Esophagus muscularis mucosa (tissue), 4 donors: ENCODE measurements at regions not wholly inside any gene's neighbourhood (a gene's known extent, or its start where the extent isn't known, plus 50 kb on each side); places are given as distances from the start of the nearest gene placed in this dataset.
A peak's percentile ranks its signal among the peaks of the same experiment; 100 is the strongest.

Experiments used
- DNase-seq: peaks from one replicate; pipeline ENCODE4 v3.0.0-alpha.2; 2017; ENCODE audit errors: extremely low spot score
- H3K27ac ChIP-seq, 4 donors: fragments of 200-600 bp; sonication (generic); replicated peaks in 1 of 4; 1 replicate in 3 of 4; 2 replicates in 1 of 4; pipeline ENCODE4 v1.5.1; 2016 to 2019; ENCODE audit warnings: mild to moderate bottlenecking in 1 of 4
- H3K27me3 ChIP-seq, 4 donors: fragments of 200-600 bp; sonication (generic); one replicate each; pipeline versions ENCODE4 v1.5.1 to v1.6.0; 2016 to 2019
- H3K36me3 ChIP-seq, 4 donors: fragments of 200-600 bp; sonication (generic); one replicate each; pipeline ENCODE4 v1.5.1; 2016 to 2019
- H3K4me1 ChIP-seq, 4 donors: fragments of 200-600 bp; sonication (generic); one replicate each; pipeline ENCODE4 v1.5.1; 2016 to 2019
- H3K4me3 ChIP-seq, 4 donors: fragments of 200-600 bp; sonication (generic); 1 replicate in 2 of 4; 2 replicates in 2 of 4; pipeline ENCODE4 v1.5.1; 2016 to 2019; ENCODE audit warnings: mild to moderate bottlenecking in 4 of 4, moderate library complexity in 1 of 4
- H3K9me3 ChIP-seq, 4 donors: fragments of 200-600 bp; sonication (generic); 1 replicate in 3 of 4; 2 replicates in 1 of 4; pipeline ENCODE4 v1.5.1; 2016 to 2019
- EP300 ChIP-seq: sonication (generic); formaldehyde crosslinking; IDR thresholded peaks from one replicate; pipeline ENCODE4 v1.6.1; 2017; ENCODE audit warnings: antibody characterized with exemption
- POLR2A ChIP-seq: fragments of 450-650 bp; IDR thresholded peaks from one replicate; pipeline ENCODE4 v1.6.1; 2017; ENCODE audit warnings: antibody characterized with exemption, moderate library complexity, mild to moderate bottlenecking, low read depth
- POLR2AphosphoS5 ChIP-seq, 2 donors: sonication (generic); formaldehyde crosslinking; IDR thresholded peaks; one replicate each; pipeline ENCODE4 v1.6.1; 2017; ENCODE audit warnings: antibody characterized with exemption in 2 of 2
- WGBS: methylation state at CpG from one replicate; pipeline ENCODE4 v1.1.5; 2018; 5-methylcytosine and 5-hydroxymethylcytosine counted together
- intact Hi-C: fragments of 100-400 bp; cut with DNase I; formaldehyde crosslinking; loops from one replicate; pipeline ENCODE4 v1.15.1; 2023
- TF ChIP-seq, protein P1 (sequence below), 3 experiments: fragments of 200-600 bp in 2 of 3; fragments of 450-650 bp in 1 of 3; sonication (generic) in 2 of 3; IDR thresholded peaks; one replicate each; pipeline ENCODE4 v1.5.1; 2017 to 2019; ENCODE audit warnings: antibody characterized with exemption in 3 of 3, mild to moderate bottlenecking in 2 of 3, moderate library complexity in 1 of 3

DNA sequence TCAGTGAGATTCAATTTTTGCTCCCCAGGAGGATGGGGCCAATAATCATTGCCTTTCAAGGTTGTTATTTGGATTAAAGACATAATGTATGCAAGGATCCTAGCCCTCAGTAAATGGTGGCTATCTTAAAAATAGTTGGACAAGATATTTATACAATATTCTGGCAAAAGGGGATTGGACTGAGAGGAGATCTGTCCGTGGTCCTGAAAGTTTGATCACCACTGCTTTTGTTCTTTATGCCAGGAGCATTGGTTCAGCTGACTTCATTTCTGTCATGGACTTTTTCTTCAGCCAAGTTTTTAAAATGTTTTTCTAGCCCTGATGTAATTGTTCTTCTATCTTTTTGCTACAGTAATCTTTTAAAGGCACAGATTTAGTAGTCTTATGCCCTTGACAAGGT is 70.2 kb upstream of the TCL1A start:
- DNase-seq = no peak
- no peaks in the 10 kb centered on the region for H3K9me3 ChIP-seq
- no peak overlapping the region for H3K4me3 ChIP-seq
- peaks cover 0 to 24% (median 0%) of the 10 kb centered on the region in 4 donors for H3K27me3 ChIP-seq
- no peak for TF ChIP-seq POLR2AphosphoS5 (IDR thresholded peaks at IDR 0.05)
- no peak for TF ChIP-seq POLR2A
- TF ChIP-seq EP300 = no peak
- TF ChIP-seq, protein P1, sequence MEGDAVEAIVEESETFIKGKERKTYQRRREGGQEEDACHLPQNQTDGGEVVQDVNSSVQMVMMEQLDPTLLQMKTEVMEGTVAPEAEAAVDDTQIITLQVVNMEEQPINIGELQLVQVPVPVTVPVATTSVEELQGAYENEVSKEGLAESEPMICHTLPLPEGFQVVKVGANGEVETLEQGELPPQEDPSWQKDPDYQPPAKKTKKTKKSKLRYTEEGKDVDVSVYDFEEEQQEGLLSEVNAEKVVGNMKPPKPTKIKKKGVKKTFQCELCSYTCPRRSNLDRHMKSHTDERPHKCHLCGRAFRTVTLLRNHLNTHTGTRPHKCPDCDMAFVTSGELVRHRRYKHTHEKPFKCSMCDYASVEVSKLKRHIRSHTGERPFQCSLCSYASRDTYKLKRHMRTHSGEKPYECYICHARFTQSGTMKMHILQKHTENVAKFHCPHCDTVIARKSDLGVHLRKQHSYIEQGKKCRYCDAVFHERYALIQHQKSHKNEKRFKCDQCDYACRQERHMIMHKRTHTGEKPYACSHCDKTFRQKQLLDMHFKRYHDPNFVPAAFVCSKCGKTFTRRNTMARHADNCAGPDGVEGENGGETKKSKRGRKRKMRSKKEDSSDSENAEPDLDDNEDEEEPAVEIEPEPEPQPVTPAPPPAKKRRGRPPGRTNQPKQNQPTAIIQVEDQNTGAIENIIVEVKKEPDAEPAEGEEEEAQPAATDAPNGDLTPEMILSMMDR (IDR thresholded peaks at IDR 0.05) = no peak
- H3K36me3 ChIP-seq = no peaks in the 10 kb centered on the region
- no peaks in the 10 kb centered on the region for H3K4me1 ChIP-seq
- H3K27ac ChIP-seq = no peak overlapping the region
- intact Hi-C loops = no loop called here
- WGBS = 0% methylated on average over 1 of the region's 1 CpG

DNA sequence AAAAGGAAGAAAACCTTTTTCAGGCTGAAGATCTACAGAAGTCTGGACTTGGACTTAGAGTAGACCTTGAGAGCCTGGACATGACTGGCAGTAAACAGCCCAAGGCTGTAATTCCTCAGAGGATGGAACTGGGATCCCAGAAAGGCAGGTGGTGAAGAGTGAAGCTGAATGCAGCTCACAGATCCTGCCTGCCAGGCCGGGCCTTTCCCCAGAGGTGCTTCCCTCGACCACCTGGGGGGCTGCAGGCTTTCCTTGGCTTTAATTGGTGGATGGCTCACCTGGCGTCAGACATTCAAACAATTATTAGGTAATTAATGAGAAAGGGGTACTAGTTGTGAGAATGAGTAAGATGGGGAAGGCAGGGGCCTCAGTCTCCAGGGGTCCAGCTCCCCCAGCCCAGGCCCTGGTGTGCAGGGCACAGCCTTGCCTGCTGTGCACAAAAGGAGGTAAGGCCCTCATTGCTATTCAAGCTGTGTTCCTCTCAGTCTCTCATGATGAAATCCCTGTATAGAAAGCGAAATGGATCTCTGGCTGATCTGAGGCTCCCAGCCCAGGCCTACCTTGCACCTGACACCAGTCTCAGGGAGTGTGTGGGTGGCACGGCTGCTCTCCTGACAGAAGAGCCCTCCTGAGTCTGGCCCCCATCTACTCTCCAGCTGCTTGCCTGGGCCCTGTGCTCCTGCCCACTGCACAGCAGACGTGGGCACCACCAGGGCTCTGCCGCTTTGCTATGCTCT is 63.0 kb upstream of the TCL1A start:
- intact Hi-C loops = no loop called here
- H3K27me3 ChIP-seq = peaks cover 0 to 21% (median 0%) of the 10 kb centered on the region in 4 donors
- no peak overlapping the region for H3K27ac ChIP-seq
- TF ChIP-seq POLR2A (no peak), POLR2AphosphoS5 (IDR thresholded peaks at IDR 0.05) (no peak), EP300 (no peak)
- TF ChIP-seq, protein P1 (IDR thresholded peaks at IDR 0.05) = no peak
- H3K9me3 ChIP-seq = no peaks in the 10 kb centered on the region
- no peaks in the 10 kb centered on the region for H3K4me1 ChIP-seq
- whole genome bisulfite sequencing = 75% methylated on average over 4 of the region's 7 CpGs
- no peak for DNase-seq
- H3K36me3 ChIP-seq = no peaks in the 10 kb centered on the region
- no peak overlapping the region for H3K4me3 ChIP-seq

DNA sequence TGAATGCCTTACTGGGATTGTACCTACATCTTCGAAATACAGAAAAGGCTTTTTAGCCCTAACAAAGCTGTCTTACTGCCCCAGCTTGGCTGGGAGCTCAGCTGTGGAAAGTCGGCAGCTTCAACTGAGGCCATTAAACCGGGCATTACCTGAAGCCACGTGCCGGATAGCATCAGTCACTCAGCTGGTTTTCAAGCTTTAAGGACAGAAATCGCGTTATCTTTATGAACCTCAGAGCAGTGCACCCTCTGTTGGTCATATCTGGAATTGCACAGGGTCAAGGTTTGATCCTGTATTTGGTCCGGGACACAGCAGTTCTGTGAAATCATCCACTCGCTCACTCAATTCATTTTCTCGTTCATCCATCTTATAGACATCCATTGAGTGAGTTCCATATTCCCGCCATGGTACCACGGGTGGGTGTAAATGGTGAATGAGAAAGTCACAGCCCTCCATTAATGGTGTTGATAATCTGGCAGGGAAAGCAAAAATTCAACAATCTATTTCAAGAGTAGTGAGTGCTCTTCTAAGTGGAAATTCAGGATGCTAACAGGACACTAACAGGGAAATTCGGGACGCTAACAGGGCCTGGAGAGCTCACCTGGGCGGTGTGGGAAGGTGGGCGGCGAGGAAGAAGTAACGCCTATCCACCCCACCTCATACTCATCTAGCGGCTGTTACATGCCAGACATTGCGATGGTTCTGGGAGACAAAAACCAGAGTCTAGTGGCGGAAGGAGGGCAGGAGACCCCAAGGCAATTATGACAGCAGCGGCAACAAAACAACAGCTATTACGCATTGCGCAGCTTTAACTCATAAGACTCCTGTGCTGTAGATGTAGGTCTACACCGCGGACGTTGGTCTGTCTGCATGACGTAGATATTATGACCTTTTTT is 60.6 kb upstream of the TCL1A start:
- 70% methylated on average over 24 of the region's 28 CpGs for WGBS
- no peak for TF ChIP-seq EP300
- TF ChIP-seq, protein P1 (IDR thresholded peaks at IDR 0.05) = peak; percentile 67 to 91 (median 69)
- intact Hi-C loops = loop anchor here (2.0 kb wide), 1 partner anchor 214 kb away; no protein-coding TSS in a partner anchor
- H3K4me3 ChIP-seq = no peak overlapping the region
- H3K27ac ChIP-seq = no peak overlapping the region
- H3K4me1 ChIP-seq = no peaks in the 10 kb centered on the region
- no peak for DNase-seq
- H3K36me3 ChIP-seq = no peaks in the 10 kb centered on the region
- no peaks in the 10 kb centered on the region for H3K9me3 ChIP-seq
- H3K27me3 ChIP-seq = peaks cover 0 to 25% (median 0%) of the 10 kb centered on the region in 4 donors

DNA sequence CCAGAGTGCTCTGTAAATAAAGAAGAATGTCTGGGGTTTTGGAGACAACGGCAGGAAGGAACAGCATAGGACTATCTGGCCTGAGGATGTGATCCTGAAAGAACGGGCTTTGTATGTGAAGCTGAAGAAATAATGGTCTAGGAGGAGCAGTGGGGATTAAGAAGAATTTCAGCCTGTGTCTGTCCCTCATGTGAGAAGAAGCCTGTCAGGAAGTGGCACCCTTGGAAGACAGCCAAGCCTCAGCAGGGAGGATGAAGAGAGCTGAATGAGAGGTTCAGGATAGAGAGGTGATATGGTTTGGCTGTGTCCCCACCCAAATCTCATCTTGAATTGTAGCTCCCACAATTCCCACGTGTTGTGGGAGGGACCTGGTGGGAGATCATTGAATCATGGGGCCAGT is 56.9 kb upstream of the TCL1A start:
- no peak for DNase-seq
- Histone ChIP-seq H3K27me3 (peaks cover 0 to 30% (median 0%) of the 10 kb centered on the region in 4 donors), H3K4me3 (no peak overlapping the region), H3K9me3 (no peaks in the 10 kb centered on the region), H3K36me3 (no peaks in the 10 kb centered on the region), H3K4me1 (no peaks in the 10 kb centered on the region), H3K27ac (no peak overlapping the region)
- TF ChIP-seq, protein P1 (IDR thresholded peaks at IDR 0.05) = no peak
- no peak for TF ChIP-seq POLR2A
- TF ChIP-seq EP300 = no peak
- no peak for TF ChIP-seq POLR2AphosphoS5 (IDR thresholded peaks at IDR 0.05)
- intact Hi-C loops = no loop called here
- 46% methylated on average over 3 of the region's 3 CpGs for WGBS
